ENCODE measurements at regions not wholly inside any gene's neighbourhood (a gene's known extent, or its start where the extent isn't known, plus 50 kb on each side); places are given as distances from the start of the nearest gene placed in this dataset.
"Not testable (repeated sequence)": the region's sequence is repeated elsewhere in the genome, so short reads cannot be mapped to it uniquely, and the experiment has no call there.

DNA sequence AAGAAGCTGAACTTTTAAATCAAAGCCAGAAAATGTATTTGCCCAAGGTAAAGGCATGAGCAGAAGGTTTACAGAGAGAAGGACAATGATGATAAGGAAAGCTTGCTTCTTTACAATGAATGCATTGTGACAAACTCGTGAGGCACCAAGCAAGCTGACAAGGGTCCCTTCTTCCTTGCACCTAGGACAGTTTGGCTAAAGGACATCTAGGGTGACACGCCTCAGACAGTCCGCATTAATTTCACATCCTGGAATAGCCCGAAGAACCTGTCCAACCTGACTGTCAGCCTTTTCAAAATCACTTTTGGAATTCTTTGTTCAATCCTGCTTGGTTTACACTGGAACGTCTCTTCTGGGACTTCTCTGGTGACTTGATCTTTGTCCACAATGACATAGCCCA, 146.4 kb upstream of the MAP3K1 start:
- no peak for TF ChIP-seq TAF1 (IDR thresholded peaks at IDR 0.05; ENCODE audit: borderline replicate concordance, low read depth, low read length)
- no peak for TF ChIP-seq POLR2AphosphoS5 (IDR thresholded peaks at IDR 0.05; ENCODE audit: low read depth, low read length)
- TF ChIP-seq POLR2A (IDR thresholded peaks at IDR 0.05; ENCODE audit: low read depth, low read length): no peak
- FAIRE-seq (no peak), DNase-seq (ENCODE audit: insufficient read length) (no peak)

DNA sequence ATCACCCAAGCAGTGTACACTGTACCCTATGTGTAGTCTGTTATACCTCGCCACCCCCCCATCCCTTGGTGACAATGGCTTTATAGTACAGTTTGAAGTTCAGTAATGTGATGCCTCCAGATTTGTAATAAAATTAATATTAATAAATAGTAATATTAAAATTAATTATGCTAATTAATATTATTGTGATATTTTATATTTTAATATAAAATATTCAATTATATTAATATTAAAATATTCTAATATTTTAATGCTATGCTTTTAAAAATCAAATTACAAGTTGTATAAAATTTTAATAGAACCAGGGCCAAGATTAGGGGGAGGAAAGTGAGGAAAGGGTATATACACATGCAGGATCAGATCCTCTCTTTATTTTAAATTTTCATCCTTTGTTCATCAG, 147.7 kb upstream of the MAP3K1 start:
- no peak for TF ChIP-seq POLR2AphosphoS5 (IDR thresholded peaks at IDR 0.05; ENCODE audit: low read depth, low read length)
- FAIRE-seq (no peak), DNase-seq (ENCODE audit: insufficient read length) (no peak)

DNA sequence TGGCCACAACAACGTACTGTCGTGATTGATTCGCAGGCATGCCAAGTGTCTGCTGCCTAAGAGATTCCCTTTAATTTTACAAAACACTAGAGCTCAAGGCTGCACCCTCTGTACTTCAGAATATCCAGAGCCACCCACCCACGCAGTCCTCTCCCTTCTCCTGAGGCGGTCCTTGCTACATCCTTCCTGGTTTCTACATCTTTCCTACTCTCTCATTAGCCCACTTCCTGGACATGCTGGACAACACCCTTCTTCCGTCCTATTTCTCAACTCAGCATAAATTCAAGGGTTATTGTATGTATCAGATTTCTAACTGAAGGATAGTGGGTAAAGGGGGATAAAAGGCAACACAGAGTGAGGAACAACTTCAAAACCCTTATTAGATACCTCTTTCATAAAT, 148.4 kb upstream of the MAP3K1 start:
- TF ChIP-seq POLR2A (IDR thresholded peaks at IDR 0.05; ENCODE audit: low read depth, low read length): no peak
- TF ChIP-seq POLR2AphosphoS5 (IDR thresholded peaks at IDR 0.05; ENCODE audit: low read depth, low read length): no peak
- no peak for TF ChIP-seq TAF1 (IDR thresholded peaks at IDR 0.05; ENCODE audit: borderline replicate concordance, low read depth, low read length)
- FAIRE-seq (no peak), DNase-seq (ENCODE audit: insufficient read length) (no peak)

DNA sequence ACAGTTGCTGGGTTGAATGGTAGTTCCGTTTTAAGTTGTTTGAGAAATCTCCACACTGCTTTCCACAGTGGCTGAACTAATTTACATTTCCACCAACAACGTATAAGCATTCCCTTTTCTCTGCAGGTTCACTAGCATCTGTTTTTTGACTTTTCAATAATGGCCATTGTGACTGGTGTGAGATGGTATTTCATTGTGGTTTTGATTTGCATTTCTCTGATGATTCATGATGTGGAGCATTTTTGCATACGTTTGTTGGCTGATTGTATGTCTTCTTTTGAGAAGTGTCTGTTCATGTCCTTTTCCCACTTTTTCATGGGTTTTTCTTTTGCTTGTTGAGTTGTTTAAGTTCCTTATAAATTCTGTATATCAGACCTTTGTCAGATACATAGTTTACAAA, 150.2 kb upstream of the MAP3K1 start:
- FAIRE-seq; DNase-seq (ENCODE audit: insufficient read length): not testable (repeated sequence)

DNA sequence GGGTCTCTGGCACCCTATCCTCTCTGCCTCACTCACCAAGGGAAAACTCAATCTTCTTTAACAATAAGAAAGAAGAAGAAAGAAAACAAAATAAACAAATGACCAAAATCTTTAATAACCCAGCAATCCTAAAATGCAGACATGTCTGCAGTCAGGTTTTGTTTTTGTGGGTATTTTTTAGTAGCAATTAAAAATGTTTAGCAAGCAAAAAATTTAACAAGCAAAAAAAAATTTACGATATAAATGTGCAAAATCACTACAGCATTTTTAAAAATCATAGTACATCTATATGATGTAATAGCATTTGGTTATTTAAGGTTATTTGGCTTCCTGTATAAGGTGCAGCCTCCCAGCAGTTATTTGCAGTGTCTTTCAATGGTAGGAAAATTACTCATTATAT, 151.3 kb upstream of the MAP3K1 start:
- DNase-seq (ENCODE audit: insufficient read length) (no peak), FAIRE-seq (no peak)
- TF ChIP-seq TAF1 (IDR thresholded peaks at IDR 0.05; ENCODE audit: borderline replicate concordance, low read depth, low read length) (no peak), POLR2AphosphoS5 (IDR thresholded peaks at IDR 0.05; ENCODE audit: low read depth, low read length) (no peak), POLR2A (IDR thresholded peaks at IDR 0.05; ENCODE audit: low read depth, low read length) (no peak)

DNA sequence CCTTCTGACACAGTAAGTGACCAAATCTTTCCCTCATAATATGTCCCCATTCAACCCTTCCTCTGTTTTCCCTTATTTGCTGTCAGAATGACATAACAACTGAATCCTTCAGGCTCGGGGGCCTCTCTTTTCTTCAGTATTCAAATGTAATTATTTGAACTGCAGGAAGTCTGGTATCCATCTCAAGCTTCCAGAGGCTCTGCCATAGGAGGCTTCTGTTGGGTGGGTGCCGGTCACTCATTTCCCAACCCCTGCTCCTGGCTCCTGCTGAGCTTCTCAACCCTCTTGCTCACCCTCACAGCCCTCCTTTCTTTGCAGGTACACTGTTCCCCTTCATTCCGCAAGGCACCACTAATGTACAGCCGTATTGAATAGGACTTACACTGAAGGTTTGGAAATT, 151.8 kb upstream of the MAP3K1 start:
- TF ChIP-seq POLR2AphosphoS5 (IDR thresholded peaks at IDR 0.05; ENCODE audit: low read depth, low read length) (no peak), TAF1 (IDR thresholded peaks at IDR 0.05; ENCODE audit: borderline replicate concordance, low read depth, low read length) (no peak), POLR2A (IDR thresholded peaks at IDR 0.05; ENCODE audit: low read depth, low read length) (no peak)
- DNase-seq (ENCODE audit: insufficient read length) (no peak), FAIRE-seq (no peak)

DNA sequence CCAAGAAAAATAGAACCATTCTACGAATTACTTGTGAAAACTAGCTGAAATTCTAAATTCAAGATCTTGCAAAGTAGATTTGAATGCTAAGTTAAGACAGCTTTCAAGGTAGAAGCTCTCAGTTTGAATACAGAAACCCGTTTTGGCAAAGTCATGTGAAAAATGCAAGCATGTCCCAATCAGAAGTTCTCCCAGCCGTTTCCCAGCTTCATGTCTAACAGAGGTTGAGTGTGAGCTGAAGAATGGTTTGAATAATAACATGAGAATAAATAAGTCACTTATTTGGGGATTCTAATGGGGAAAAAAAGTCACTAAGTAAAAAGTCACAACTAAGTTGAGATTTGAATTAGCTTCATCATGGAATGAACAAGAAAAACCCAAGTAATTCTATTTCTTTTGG, 152.5 kb upstream of the MAP3K1 start:
- DNase-seq (ENCODE audit: insufficient read length) (no peak), FAIRE-seq (no peak)
- TF ChIP-seq POLR2A (IDR thresholded peaks at IDR 0.05; ENCODE audit: low read depth, low read length) (no peak), POLR2AphosphoS5 (IDR thresholded peaks at IDR 0.05; ENCODE audit: low read depth, low read length) (no peak), TAF1 (IDR thresholded peaks at IDR 0.05; ENCODE audit: borderline replicate concordance, low read depth, low read length) (no peak)

DNA sequence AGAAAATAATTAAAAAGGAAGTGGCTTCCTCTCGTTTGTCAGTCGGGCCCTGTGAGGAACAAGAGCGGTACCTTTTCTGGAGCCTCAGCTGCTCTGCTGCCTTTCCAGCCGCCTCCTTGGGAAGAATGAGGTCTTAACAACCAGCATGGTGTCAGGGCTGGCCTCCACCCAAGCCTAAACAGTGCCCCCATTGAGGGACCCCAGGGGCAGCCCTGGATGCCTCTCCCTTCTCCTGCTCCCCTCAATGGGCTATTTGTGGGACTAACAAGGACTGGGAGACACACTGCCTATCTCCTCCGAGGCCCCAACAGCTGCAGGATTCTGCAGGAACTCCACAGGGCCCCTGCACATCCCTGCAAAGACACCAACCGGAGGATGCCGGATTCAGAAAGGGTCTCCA, 155.4 kb upstream of the MAP3K1 start:
- DNase-seq (ENCODE audit: insufficient read length) (no peak), FAIRE-seq (no peak)
- no peak for TF ChIP-seq POLR2A (IDR thresholded peaks at IDR 0.05; ENCODE audit: low read depth, low read length)
- TF ChIP-seq TAF1 (IDR thresholded peaks at IDR 0.05; ENCODE audit: borderline replicate concordance, low read depth, low read length): no peak
- no peak for TF ChIP-seq POLR2AphosphoS5 (IDR thresholded peaks at IDR 0.05; ENCODE audit: low read depth, low read length)

DNA sequence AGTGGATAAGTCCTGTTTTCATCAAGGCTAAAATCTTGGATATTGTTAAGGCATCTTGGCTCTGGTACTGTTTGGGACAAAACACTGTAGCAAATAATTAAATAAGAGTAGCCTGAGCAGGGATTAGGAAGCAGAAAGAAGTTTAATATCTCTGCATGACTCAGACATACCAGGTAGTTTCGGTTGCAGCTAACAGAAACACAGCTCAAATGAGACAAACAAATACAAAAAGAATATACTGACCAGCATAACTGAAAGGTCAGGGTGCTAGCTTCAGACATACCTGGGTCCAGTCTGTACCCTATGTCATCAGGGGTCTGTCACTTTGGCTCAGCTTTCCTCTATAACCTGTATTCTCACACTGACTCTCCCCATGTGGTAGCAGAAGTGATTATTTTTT, 156.4 kb upstream of the MAP3K1 start:
- no peak for FAIRE-seq
- no peak for DNase-seq (ENCODE audit: insufficient read length)
- no peak for TF ChIP-seq POLR2AphosphoS5 (IDR thresholded peaks at IDR 0.05; ENCODE audit: low read depth, low read length)
- no peak for TF ChIP-seq TAF1 (IDR thresholded peaks at IDR 0.05; ENCODE audit: borderline replicate concordance, low read depth, low read length)
- TF ChIP-seq POLR2A (IDR thresholded peaks at IDR 0.05; ENCODE audit: low read depth, low read length): no peak

DNA sequence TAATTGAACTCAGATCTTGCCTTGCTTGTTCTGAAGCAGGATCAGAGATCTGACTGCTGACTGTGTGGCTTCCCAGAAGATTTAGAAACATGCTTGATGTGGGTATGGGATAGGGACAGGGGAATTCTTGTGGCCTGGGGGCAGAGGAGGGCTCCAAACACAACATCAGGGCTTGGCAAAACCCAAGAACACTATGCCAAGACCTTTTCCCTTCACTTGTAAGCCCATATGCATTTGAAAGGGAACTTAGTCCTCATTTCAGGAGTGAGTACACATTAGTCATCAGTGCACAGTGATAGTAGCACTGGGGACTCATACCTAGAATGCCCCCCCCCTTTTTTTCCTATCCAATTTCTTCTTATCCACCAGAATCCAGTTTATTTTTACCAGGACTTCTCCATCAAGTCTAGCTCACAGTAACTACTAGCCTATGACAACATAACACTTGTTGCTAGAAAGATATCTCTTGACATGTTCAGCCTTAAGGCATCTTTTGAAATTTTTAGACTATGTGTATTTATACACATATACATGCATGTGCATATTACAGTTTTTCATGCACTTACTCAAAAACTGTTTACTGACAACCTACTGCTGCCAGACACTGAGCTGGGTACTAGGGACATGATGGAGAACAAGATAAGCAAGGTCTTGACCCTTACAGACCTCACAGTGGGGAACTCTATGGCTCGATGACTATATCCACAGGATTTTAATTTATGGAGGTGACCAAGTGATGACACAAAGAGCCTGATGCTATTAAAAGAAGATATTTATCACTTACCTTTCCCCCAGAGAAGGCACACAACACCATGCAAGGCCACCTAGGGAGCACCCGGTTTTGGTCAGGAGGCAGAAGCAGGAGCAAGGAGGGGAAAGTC, 158.3 kb upstream of the MAP3K1 start:
- TF ChIP-seq POLR2A (IDR thresholded peaks at IDR 0.05; ENCODE audit: low read depth, low read length) (no peak), TAF1 (IDR thresholded peaks at IDR 0.05; ENCODE audit: borderline replicate concordance, low read depth, low read length) (no peak), POLR2AphosphoS5 (IDR thresholded peaks at IDR 0.05; ENCODE audit: low read depth, low read length) (no peak)
- FAIRE-seq: no peak
- no peak for DNase-seq (ENCODE audit: insufficient read length)

DNA sequence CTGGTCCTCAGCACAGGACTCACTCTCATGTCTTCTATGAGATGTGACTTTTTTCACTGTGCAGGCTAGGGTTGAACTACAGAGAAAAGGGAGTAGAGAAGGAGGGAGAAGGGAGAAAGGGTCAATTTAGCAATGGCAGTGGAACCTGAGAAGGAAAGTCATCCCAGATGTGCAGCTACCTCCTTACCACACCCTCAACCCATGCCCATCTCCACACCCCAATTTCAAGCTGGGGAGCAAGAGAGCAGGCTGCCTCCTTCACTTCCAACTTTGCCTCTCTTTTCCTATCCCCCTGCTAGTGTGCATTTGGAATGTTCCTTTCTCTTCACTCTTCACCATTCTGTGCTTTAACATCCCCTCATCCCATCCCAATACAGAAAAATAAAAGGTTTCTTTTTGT, 163.5 kb upstream of the MAP3K1 start:
- no peak for FAIRE-seq
- no peak for DNase-seq (ENCODE audit: insufficient read length)
- no peak for TF ChIP-seq POLR2A (IDR thresholded peaks at IDR 0.05; ENCODE audit: low read depth, low read length)
- TF ChIP-seq POLR2AphosphoS5 (IDR thresholded peaks at IDR 0.05; ENCODE audit: low read depth, low read length): no peak
- no peak for TF ChIP-seq TAF1 (IDR thresholded peaks at IDR 0.05; ENCODE audit: borderline replicate concordance, low read depth, low read length)

DNA sequence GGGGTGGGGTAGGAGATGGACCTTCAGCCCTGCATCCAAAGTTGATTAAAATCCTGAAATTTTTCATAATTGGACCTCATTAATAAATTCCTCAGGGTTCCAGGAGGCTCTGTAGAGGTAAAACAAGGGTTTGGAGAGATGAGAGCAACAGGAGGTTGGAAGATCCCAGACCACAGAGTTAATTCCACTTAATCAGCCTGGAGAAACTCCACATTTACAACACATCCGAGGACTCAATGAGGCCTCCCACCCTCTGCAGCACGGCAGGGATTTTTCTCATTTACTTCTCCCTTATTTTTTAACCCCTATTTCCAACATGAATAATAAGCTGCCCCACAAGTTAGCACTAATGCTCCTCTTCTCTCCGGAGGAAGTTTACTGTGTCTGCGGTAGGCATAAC, 165.0 kb upstream of the MAP3K1 start:
- no peak for DNase-seq (ENCODE audit: insufficient read length)
- no peak for FAIRE-seq
- TF ChIP-seq TAF1 (IDR thresholded peaks at IDR 0.05; ENCODE audit: borderline replicate concordance, low read depth, low read length): no peak
- TF ChIP-seq POLR2A (IDR thresholded peaks at IDR 0.05; ENCODE audit: low read depth, low read length): no peak
- no peak for TF ChIP-seq POLR2AphosphoS5 (IDR thresholded peaks at IDR 0.05; ENCODE audit: low read depth, low read length)

DNA sequence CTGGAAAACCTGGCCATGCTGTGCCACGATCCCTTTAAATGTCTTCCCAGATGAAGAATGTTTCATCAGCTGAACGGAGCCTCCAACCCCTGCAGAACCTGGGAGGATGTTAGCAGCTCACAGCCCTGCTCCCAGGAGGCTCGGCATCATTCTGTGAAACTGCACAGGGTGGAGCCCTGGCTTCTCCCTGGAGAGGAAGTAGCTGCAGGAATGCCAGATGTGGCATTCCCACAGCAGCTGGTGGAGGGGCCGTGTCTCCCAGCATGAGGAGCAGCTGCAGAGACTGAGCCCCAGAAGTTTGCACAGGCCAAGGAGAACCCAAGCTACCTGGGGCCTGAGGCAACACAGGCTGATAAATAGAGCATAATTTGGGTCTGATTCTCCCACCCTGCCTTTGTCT, 165.8 kb upstream of the MAP3K1 start:
- TF ChIP-seq POLR2A (IDR thresholded peaks at IDR 0.05; ENCODE audit: low read depth, low read length) (no peak), POLR2AphosphoS5 (IDR thresholded peaks at IDR 0.05; ENCODE audit: low read depth, low read length) (no peak), TAF1 (IDR thresholded peaks at IDR 0.05; ENCODE audit: borderline replicate concordance, low read depth, low read length) (no peak)
- DNase-seq (ENCODE audit: insufficient read length): no peak
- no peak for FAIRE-seq
